ENCODE measurements at regions not wholly inside any gene's neighbourhood (a gene's known extent, or its start where the extent isn't known, plus 50 kb on each side); places are given as distances from the start of the nearest gene placed in this dataset.

GRCh38 chr2:59660262-59660661 is 893.2 kb downstream of the BCL11A start:
- no peak overlapping the region for H3K27ac ChIP-seq

DNA sequence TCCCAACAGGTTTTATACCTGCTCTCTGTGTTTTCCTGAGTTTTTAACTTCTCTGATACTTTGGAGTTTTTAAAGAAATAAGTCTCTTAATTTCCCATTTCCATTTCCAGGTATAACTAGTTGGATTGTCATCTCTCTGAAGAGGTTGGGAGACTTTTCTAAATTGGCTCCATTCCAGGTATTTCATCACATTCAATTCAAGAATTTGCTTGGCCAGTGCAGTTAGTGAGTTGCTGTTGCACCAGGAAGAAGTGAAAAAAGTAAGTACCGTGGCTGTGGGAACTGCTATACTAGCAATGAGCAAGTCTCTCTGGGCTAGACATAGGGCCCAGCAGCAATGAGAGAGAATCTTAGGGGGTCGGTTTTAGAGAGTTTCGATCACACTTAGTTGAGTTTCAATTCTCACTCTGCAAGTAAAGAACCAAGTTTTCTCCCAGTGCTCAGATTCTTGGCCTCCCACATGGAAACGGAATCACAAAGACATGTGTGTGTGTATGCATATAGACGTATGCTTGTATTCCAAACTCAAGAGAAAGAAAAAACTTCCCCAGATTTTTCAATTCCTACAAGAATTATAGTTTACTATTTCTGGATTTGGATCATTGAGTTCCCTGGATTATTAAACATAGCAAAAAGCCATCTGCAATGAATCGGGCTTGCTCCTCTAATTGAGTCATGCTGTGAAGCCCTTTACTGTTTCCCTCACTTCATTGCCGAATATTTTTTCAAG is 894.4 kb downstream of the BCL11A start:
- TF ChIP-seq CTCF (IDR thresholded peaks at IDR 0.05) = no peak
- Histone ChIP-seq H3K27me3 (no peaks in the 10 kb centered on the region), H3K36me3 (no peaks in the 10 kb centered on the region), H3K4me1 (no peaks in the 10 kb centered on the region), H3K4me3 (no peak overlapping the region), H3K9ac (ENCODE audit: low read depth in 2 of 2, low read length in 2 of 2) (no peak overlapping the region), H3K27ac (no peak overlapping the region), H3K9me3 (no peaks in the 10 kb centered on the region)
- intact Hi-C loops (cut with DNase I) = no loop called here
- DNase-seq = no peak

More at GRCh38 chr2:59660262-59660661, 893.2 kb downstream of the BCL11A start:
- H3K36me3 ChIP-seq = no peaks in the 10 kb centered on the region
- H3K9ac ChIP-seq (ENCODE audit: low read depth in 2 of 2, low read length in 2 of 2) = no peak overlapping the region
- no peaks in the 10 kb centered on the region for H3K27me3 ChIP-seq
- H3K4me1 ChIP-seq = no peaks in the 10 kb centered on the region
- no peak overlapping the region for H3K4me3 ChIP-seq
- H3K9me3 ChIP-seq = no peaks in the 10 kb centered on the region
- no peak for DNase-seq
- no peak for TF ChIP-seq CTCF (IDR thresholded peaks at IDR 0.05)
- intact Hi-C loops (cut with DNase I) = no loop called here

DNA sequence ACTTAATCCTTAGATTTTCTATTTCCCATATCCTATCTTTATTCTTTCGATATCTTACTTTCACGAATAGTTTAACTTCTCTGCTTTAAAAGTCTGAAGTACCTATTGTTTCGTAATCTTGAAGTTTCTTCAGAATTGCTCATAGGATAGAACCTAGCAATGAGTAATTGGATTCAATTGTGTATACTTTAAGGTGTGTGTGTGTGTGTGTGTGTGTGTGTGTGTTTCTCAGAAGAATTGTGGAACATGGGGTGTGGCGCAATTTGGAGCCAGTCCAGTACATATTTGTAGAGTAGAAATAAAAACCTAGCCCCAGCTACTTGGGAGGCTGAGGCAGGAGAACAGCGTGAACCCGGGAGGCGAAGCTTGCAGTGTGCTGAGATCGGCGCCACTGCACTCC is 897.6 kb downstream of the BCL11A start:
- Histone ChIP-seq H3K36me3 (no peaks in the 10 kb centered on the region), H3K9me3 (no peaks in the 10 kb centered on the region), H3K4me3 (no peak overlapping the region), H3K27ac (peak overlapping the region; percentile 32), H3K27me3 (no peaks in the 10 kb centered on the region), H3K4me1 (no peaks in the 10 kb centered on the region), H3K9ac (ENCODE audit: low read depth in 2 of 2, low read length in 2 of 2) (no peak overlapping the region)
- peak; percentile 80 for DNase-seq
- intact Hi-C loops (cut with DNase I) = no loop called here
- no peak for TF ChIP-seq CTCF (IDR thresholded peaks at IDR 0.05)

- H3K36me3 ChIP-seq = no peaks in the 10 kb centered on the region
- H3K4me1 ChIP-seq = no peaks in the 10 kb centered on the region
- H3K9me3 ChIP-seq = no peaks in the 10 kb centered on the region
- no peak overlapping the region for H3K9ac ChIP-seq (ENCODE audit: low read depth in 2 of 2, low read length in 2 of 2)
- intact Hi-C loops (cut with DNase I) = no loop called here
- DNase-seq = no peak
- H3K27me3 ChIP-seq = no peaks in the 10 kb centered on the region
- no peak overlapping the region for H3K27ac ChIP-seq
- no peak for TF ChIP-seq CTCF (IDR thresholded peaks at IDR 0.05)
- H3K4me3 ChIP-seq = no peak overlapping the region
These were observed 898.7 kb downstream of the BCL11A start for GRCh38 chr2:59654710-59655109.

- no peak overlapping the region for H3K9ac ChIP-seq (ENCODE audit: low read depth in 2 of 2, low read length in 2 of 2)
- no peaks in the 10 kb centered on the region for H3K4me1 ChIP-seq
- no peak overlapping the region for H3K4me3 ChIP-seq
- H3K27me3 ChIP-seq = no peaks in the 10 kb centered on the region
- no peaks in the 10 kb centered on the region for H3K36me3 ChIP-seq
- no peak overlapping the region for H3K27ac ChIP-seq
- no peaks in the 10 kb centered on the region for H3K9me3 ChIP-seq
- intact Hi-C loops (cut with DNase I) = no loop called here
- DNase-seq = no peak
- no peak for TF ChIP-seq CTCF (IDR thresholded peaks at IDR 0.05)
These were observed 900.3 kb downstream of the BCL11A start for GRCh38 chr2:59653164-59653563.
